GM18511 (cell line): ENCODE measurements at regions not wholly inside any gene's neighbourhood (a gene's known extent, or its start where the extent isn't known, plus 50 kb on each side); places are given as distances from the start of the nearest gene placed in this dataset.

Source experiments
- ATAC-seq: cut with Tn5 transposase; IDR thresholded peaks from one replicate; pipeline ENCODE4 v1.9.1; 2021; ENCODE audit warnings: mild to moderate bottlenecking, moderate library complexity; ENCODE audit not compliant: unreplicated experiment

GRCh38 chr17:5817475-5818395 is 233.4 kb upstream of the NLRP1 start:
- no peak for ATAC-seq

- no peak for ATAC-seq
Observed at GRCh38 chr17:5819396-5819795, 235.1 kb upstream of the NLRP1 start.

GRCh38 chr17:5819921-5820685 is 235.8 kb upstream of the NLRP1 start:
- ATAC-seq, result no peak

GRCh38 chr17:5820721-5821456 is 236.6 kb upstream of the NLRP1 start:
- no peak for ATAC-seq

GRCh38 chr17:5821803-5822202 is 237.5 kb upstream of the NLRP1 start:
- ATAC-seq, result no peak

- no peak for ATAC-seq
Observed at GRCh38 chr17:5822281-5823060, 238.2 kb upstream of the NLRP1 start.

GRCh38 chr17:5823219-5823618 is 238.9 kb upstream of the NLRP1 start:
- no peak for ATAC-seq

GRCh38 chr17:5825717-5826330 is 241.5 kb upstream of the NLRP1 start:
- no peak for ATAC-seq

GRCh38 chr17:5826384-5826783 is 242.1 kb upstream of the NLRP1 start:
- no peak for ATAC-seq

GRCh38 chr17:5830921-5831320 is 239.3 kb upstream of the WSCD1 start:
- ATAC-seq, result no peak

- no peak for ATAC-seq
Observed at GRCh38 chr17:5832886-5833285, 237.3 kb upstream of the WSCD1 start.

GRCh38 chr17:5837055-5837491 is 233.1 kb upstream of the WSCD1 start:
- ATAC-seq, result no peak

- no peak for ATAC-seq
Observed at GRCh38 chr17:5838661-5839300, 231.4 kb upstream of the WSCD1 start.

- ATAC-seq, result no peak
Observed at GRCh38 chr17:5840811-5841446, 229.2 kb upstream of the WSCD1 start.

- ATAC-seq, result no peak
Observed at GRCh38 chr17:5841862-5842261, 228.3 kb upstream of the WSCD1 start.

GRCh38 chr17:5843366-5844026 is 226.7 kb upstream of the WSCD1 start:
- no peak for ATAC-seq

- no peak for ATAC-seq
Observed at GRCh38 chr17:5846001-5846400, 224.2 kb upstream of the WSCD1 start.

- no peak for ATAC-seq
Observed at GRCh38 chr17:5854871-5855554, 215.2 kb upstream of the WSCD1 start.
